Caco-2 (cell line): ENCODE measurements at regions not wholly inside any gene's neighbourhood (a gene's known extent, or its start where the extent isn't known, plus 50 kb on each side); places are given as distances from the start of the nearest gene placed in this dataset.

Experiments used
- BruUV-seq: library from RNA; stranded (reverse); fragments of 400-500 nt; replicated peaks from 2 replicates; lab custom pipeline; 2021; lab: Mats Ljungman, UMichigan
- CTCF ChIA-PET: fragments of 300-600 bp; sonication (Branson Sonifier 250); formaldehyde crosslinking; loops from one replicate; lab custom pipeline; 2022; ENCODE audit warnings: antibody characterized with exemption; lab: Charles Lee
- POLR2A ChIA-PET: fragments of 300-600 bp; sonication (Branson Sonifier 250); formaldehyde crosslinking; loops from one replicate; lab custom pipeline; 2022; ENCODE audit warnings: antibody characterized with exemption; lab: Charles Lee
- DNase-seq, 2 experiments: peaks; one replicate each; pipeline versions ENCODE4 v3.0.0 to v3.0.0-alpha.2; 2020 to 2022
- H3K27me3 ChIP-seq: replicated peaks from 2 replicates; pipeline ENCODE4 v1.6.0; 2011; ENCODE audit warnings: low read length; ENCODE audit not compliant: control insufficient read depth, insufficient read depth
- H3K36me3 ChIP-seq: 2 replicates; pipeline ENCODE4 v1.5.1; 2011; ENCODE audit warnings: low read length; ENCODE audit not compliant: control insufficient read depth, insufficient read depth
- H3K4me1 ChIP-seq: fragments of 250-450 bp; sonication (Bioruptor Pico); 2 replicates; pipeline ENCODE4 v1.5.1; 2020; ENCODE audit warnings: mild to moderate bottlenecking
- H3K4me3 ChIP-seq: 2 replicates; pipeline ENCODE4 v1.5.1; 2011; ENCODE audit warnings: low read depth, mild to moderate bottlenecking, control low read depth, low read length
- H3K9me3 ChIP-seq: fragments of 250-450 bp; sonication (Bioruptor Pico); 2 replicates; pipeline ENCODE4 v1.5.1; 2020; ENCODE audit warnings: mild to moderate bottlenecking, moderate library complexity
- H3K27ac Mint-ChIP-seq: one replicate; pipeline ENCODE4 v1.8.0; 2022; ENCODE audit warnings: mixed read lengths; ENCODE audit not compliant: unreplicated experiment
- H3K27me3 Mint-ChIP-seq: one replicate; pipeline ENCODE4 v1.8.0; 2022; ENCODE audit warnings: mixed read lengths; ENCODE audit not compliant: insufficient read depth, unreplicated experiment
- H3K36me3 Mint-ChIP-seq: one replicate; pipeline ENCODE4 v1.8.0; 2022; ENCODE audit warnings: mild to moderate bottlenecking, mixed read lengths; ENCODE audit not compliant: insufficient read depth, unreplicated experiment
- H3K4me1 Mint-ChIP-seq: one replicate; pipeline ENCODE4 v1.8.0; 2022; ENCODE audit warnings: low read depth, mixed read lengths; ENCODE audit not compliant: unreplicated experiment
- H3K4me3 Mint-ChIP-seq: one replicate; pipeline ENCODE4 v1.8.0; 2022; ENCODE audit warnings: mild to moderate bottlenecking, moderate library complexity, mixed read lengths; ENCODE audit not compliant: unreplicated experiment
- H3K9me3 Mint-ChIP-seq: one replicate; pipeline ENCODE4 v1.8.0; 2022; ENCODE audit warnings: mixed read lengths; ENCODE audit not compliant: unreplicated experiment
- CTCF ChIP-seq, 2 experiments: fragments of 200-600 bp in 1 of 2; IDR thresholded peaks; 1 replicate in 1 of 2; 2 replicates in 1 of 2; pipeline versions ENCODE4 v1.5.1 to v1.8.0; 2011 to 2022; ENCODE audit warnings: antibody characterized with exemption in 1 of 2, control low read depth in 1 of 2, inconsistent platforms in 1 of 2, low read depth in 1 of 2, low read length in 1 of 2, mild to moderate bottlenecking in 1 of 2, moderate library complexity in 1 of 2; ENCODE audit not compliant: insufficient read depth in 1 of 2, severe bottlenecking in 1 of 2, unreplicated experiment in 1 of 2
- intact Hi-C: fragments of 100-400 bp; cut with micrococcal nuclease; formaldehyde crosslinking; loops from one replicate; pipeline ENCODE4 v1.10.0; 2022; ENCODE audit not compliant: unreplicated experiment

GRCh38 chr14:85813040-85813439 lies 283.1 kb downstream of the FLRT2 start:
- peaks cover 4% of the 10 kb centered on the region for H3K27me3 Mint-ChIP-seq
- intact Hi-C loops: no loop called here
- no peak overlapping the region for H3K4me3 Mint-ChIP-seq
- H3K27ac Mint-ChIP-seq: no peak overlapping the region
- peaks cover 8% of the 10 kb centered on the region for H3K4me1 Mint-ChIP-seq
- ChIA-PET CTCF (no interaction called here), POLR2A (no interaction called here)
- no peak overlapping the region for H3K4me3 ChIP-seq
- TF ChIP-seq CTCF (IDR thresholded peaks at IDR 0.05; ENCODE audit: insufficient read depth in 1 of 2, low read depth in 1 of 2, low read length in 1 of 2, severe bottlenecking in 1 of 2, unreplicated experiment in 1 of 2): no peak
- no peak for DNase-seq
- no peaks in the 10 kb centered on the region for H3K36me3 Mint-ChIP-seq
- H3K36me3 ChIP-seq: no peaks in the 10 kb centered on the region
- no peaks in the 10 kb centered on the region for H3K4me1 ChIP-seq
- BruUV-seq: no TSS peak
- no peaks in the 10 kb centered on the region for H3K27me3 ChIP-seq
- H3K9me3 Mint-ChIP-seq: no peaks in the 10 kb centered on the region
- H3K9me3 ChIP-seq: no peaks in the 10 kb centered on the region

GRCh38 chr14:85811340-85811739 lies 281.4 kb downstream of the FLRT2 start:
- H3K4me1 ChIP-seq: no peaks in the 10 kb centered on the region
- Mint-ChIP-seq H3K27ac (no peak overlapping the region), H3K27me3 (peaks cover 7% of the 10 kb centered on the region), H3K36me3 (no peaks in the 10 kb centered on the region), H3K9me3 (no peaks in the 10 kb centered on the region), H3K4me1 (peaks cover 8% of the 10 kb centered on the region), H3K4me3 (no peak overlapping the region)
- ChIA-PET CTCF (no interaction called here), POLR2A (no interaction called here)
- TF ChIP-seq CTCF (IDR thresholded peaks at IDR 0.05; ENCODE audit: insufficient read depth in 1 of 2, low read depth in 1 of 2, low read length in 1 of 2, severe bottlenecking in 1 of 2, unreplicated experiment in 1 of 2): no peak
- no peaks in the 10 kb centered on the region for H3K36me3 ChIP-seq
- DNase-seq: no peak
- H3K27me3 ChIP-seq: no peaks in the 10 kb centered on the region
- no peaks in the 10 kb centered on the region for H3K9me3 ChIP-seq
- intact Hi-C loops: no loop called here
- BruUV-seq: no TSS peak
- no peak overlapping the region for H3K4me3 ChIP-seq

- no peaks in the 10 kb centered on the region for H3K9me3 ChIP-seq
- H3K4me3 ChIP-seq: no peak overlapping the region
- H3K27me3 Mint-ChIP-seq: peaks cover 6% of the 10 kb centered on the region
- no TSS peak for BruUV-seq
- no peaks in the 10 kb centered on the region for H3K4me1 ChIP-seq
- no peaks in the 10 kb centered on the region for H3K36me3 ChIP-seq
- no peak overlapping the region for H3K4me3 Mint-ChIP-seq
- no peak for TF ChIP-seq CTCF (IDR thresholded peaks at IDR 0.05; ENCODE audit: insufficient read depth in 1 of 2, low read depth in 1 of 2, low read length in 1 of 2, severe bottlenecking in 1 of 2, unreplicated experiment in 1 of 2)
- H3K4me1 Mint-ChIP-seq: no peaks in the 10 kb centered on the region
- CTCF ChIA-PET: no interaction called here
- no peaks in the 10 kb centered on the region for H3K27me3 ChIP-seq
- DNase-seq: no peak
- no peak overlapping the region for H3K27ac Mint-ChIP-seq
- no peaks in the 10 kb centered on the region for H3K9me3 Mint-ChIP-seq
- intact Hi-C loops: no loop called here
- H3K36me3 Mint-ChIP-seq: peaks cover 4% of the 10 kb centered on the region
- POLR2A ChIA-PET: no interaction called here
Observed at GRCh38 chr14:85799668-85800067, 269.7 kb downstream of the FLRT2 start.
